Left lobe of liver (tissue), 2 donors: ENCODE measurements at regions not wholly inside any gene's neighbourhood (a gene's known extent, or its start where the extent isn't known, plus 50 kb on each side); places are given as distances from the start of the nearest gene placed in this dataset.

Experiments
- ATAC-seq: fragments of 200-7000 bp; cut with Tn5 transposase; one replicate; pipeline ENCODE4 v1.9.1; 2020; ENCODE audit warnings: mild to moderate bottlenecking, moderate library complexity
- DNase-seq: peaks from one replicate; pipeline ENCODE4 v3.0.0-alpha.2; 2020; ENCODE audit warnings: low spot score
- donor health status: DM: no; HTN: no; CAD: no; lungs with moderate emphysema.
- donor health status: DM: no; HTN: yes; CAD: no.

GRCh38 chr2:198315791-198316630 is 511.6 kb downstream of the PLCL1 start:
- DNase-seq, result no peak
- no peak for ATAC-seq

GRCh38 chr2:198314559-198315153 is 510.3 kb downstream of the PLCL1 start:
- DNase-seq (no peak), ATAC-seq (peak; percentile 82)

DNA sequence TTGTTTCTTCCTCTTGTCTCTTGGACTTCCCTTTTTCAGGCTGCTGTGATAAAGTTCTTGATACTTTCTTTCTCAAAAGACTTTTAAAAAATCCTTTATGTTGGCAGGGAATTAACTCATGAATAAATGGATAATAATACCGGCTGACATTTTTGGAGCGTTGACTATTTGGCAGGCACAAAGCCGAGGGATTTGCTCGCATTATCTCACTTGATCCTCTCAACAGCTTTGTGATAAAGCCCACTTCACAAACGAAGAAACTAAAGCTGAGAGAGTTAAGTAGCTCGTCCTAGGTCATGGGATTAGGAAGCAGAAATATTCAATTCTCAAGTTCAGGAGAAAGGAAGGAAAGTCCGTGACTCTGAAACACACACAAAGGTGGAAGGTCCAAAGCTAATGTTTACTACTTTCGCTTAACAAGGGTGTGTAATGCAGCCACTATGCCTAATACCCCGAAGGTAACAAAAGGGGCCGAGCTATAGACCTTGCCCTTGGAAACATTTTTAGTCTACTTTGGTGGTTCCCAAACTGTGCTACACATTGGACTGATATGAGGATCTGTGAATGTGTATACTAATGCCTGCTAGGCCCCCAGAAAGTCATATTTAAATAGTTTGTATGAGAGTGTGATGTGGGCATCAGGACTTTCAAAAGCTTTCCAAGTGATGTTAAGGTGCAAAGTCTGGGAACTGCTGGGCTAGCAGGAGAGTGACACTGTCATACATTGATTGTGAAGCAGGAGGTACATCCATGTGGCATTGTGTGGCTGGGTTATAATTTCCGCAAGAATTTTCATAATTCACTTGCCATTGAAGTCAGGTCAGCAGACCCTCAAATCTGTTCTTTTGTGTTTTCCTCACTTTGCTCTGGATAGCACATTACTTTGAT is 508.4 kb downstream of the PLCL1 start:
- no peak for ATAC-seq
- DNase-seq, result no peak

DNA sequence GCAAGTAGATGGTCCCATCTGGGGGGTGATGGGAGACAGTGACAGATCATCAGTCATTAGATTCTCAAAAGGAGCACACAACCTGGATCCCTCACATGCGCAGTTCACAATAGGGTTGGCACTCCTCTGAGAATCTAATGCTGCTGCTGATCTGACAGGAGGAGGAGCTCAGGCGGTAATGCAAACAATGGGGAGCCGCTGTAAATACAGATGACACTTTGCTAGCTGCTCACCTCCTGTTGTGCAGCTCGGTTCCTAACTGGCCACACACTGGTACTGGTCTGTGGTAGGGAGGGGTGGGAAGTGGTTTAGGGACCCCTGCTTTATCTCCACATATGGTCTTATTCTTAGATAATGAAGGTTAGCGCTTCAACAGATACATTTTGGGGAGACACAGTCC is 506.6 kb downstream of the PLCL1 start:
- no peak for ATAC-seq
- no peak for DNase-seq

DNA sequence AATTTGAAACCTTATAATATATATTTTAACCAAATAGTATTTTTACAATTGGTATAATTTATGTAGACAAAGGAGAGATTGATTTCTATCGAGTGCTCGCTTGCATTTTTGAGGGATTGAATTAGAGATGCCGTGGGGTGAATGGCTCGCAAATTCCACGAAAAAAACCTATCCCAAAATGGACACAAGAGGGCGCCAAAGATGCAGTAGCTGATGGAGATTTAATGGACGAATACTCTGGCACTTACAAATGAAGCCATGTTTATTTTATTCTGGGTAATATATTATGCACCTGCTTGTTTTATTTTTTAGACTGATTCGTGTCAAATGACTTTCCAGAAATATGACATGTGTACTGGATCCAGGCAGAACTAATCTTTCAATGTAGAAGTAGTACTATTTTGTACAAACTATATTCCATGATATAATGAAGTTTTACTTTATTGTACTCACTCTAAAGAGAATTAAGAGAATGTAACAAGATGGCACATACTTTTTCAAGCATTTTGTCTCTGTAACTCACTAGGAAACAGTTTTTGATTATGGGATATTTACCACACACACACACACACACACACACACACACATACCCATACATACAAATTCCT is 505.4 kb downstream of the PLCL1 start:
- ATAC-seq (peak; percentile 85), DNase-seq (no peak)

GRCh38 chr2:198309081-198309480 is 504.7 kb downstream of the PLCL1 start:
- DNase-seq, result no peak
- ATAC-seq, result no peak

DNA sequence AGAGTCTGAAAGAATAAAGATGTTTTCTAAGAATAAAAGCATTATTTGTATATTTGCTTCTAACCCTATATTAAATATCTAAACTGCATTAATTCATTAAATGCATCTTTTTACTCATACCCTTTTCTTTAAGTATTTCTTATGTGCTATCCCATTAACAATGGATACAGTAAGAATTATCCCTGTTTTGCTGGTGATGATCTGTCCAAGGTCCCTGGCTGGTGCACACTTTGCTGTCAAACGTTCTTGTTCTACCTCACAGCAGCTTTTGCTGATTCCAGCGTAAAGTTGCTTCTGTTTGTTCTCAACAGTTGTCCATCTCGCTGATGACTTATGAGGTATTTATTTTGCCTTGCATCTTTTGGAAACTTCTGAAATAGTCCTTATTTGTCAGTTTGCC is 504.0 kb downstream of the PLCL1 start:
- ATAC-seq (no peak), DNase-seq (no peak)

DNA sequence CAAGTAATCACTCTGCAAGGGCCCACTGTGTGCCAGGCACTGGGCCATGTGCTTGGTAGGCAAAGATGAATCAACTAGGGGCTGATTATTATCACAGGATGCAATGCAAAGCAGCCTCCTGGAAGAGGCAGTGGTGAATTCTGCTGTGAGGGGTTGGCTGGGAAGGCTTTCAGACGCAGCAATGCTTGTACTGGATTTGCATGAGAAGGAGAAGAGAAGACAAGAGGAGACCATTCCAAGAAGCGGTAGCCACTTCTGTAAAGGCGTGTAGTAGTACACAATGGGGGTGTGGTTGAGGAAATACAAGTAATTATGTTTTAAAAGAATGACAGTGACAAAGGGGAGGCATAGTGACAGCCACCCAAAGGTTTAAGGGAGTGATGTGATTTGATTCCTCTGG is 502.7 kb downstream of the PLCL1 start:
- no peak for DNase-seq
- no peak for ATAC-seq

- DNase-seq, result no peak
- no peak for ATAC-seq
Observed at GRCh38 chr2:198304859-198305258, 500.5 kb downstream of the PLCL1 start.

DNA sequence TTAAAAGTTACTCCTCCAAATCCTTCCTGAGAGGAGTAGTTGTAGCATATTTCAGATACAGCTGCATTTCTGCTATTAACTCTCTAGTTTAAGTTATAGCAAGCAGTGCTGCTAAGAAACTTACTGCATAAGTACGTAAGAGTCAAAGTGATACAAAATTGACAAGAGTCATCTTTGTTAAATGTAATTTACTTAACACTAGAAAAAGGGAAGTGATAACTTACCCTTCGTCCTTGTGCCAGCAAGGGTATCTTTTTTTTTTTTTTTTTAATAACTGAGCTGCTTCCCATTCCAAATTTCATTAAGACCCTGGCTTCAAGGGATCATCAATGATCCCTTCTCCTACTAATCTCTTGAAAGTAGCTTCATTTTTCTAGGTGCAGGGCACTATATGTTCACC is 493.0 kb downstream of the PLCL1 start:
- no peak for ATAC-seq

DNA sequence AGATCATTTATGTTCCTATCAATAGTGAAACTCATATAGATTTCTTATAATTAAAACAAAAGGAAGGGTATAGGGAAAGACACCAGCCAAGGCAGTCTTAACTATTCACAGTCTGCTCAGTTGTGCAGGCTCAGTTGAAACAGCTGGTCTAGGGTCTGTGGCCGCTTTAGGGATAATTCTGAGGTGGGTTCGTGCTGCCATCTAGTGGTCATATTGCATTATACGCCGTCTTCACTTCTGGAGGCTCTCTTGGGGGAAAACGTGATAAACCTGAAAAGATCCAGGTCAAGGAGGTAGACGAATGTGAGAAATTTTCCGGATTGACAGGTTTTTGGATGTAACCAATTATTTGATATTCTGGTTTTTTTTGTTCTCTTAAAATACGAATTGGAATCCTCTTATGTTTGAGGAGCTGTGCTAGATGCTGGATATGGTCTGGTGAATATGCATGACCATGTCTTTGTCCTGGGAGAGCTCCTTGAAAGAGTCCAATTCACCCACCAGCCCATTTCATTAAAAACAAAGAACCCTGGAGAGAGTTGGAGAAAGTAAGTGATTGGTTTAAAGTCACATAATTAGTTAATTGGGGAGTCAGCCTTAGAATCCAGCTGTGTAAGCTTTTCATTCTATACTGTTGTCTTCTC is 492.4 kb downstream of the PLCL1 start:
- DNase-seq (no peak), ATAC-seq (peak; percentile 86)

More for the DNA sequence above, 493.0 kb downstream of the PLCL1 start:
- no peak for DNase-seq

- ATAC-seq (no peak), DNase-seq (no peak)
Observed at GRCh38 chr2:198293281-198293680, 488.9 kb downstream of the PLCL1 start.

GRCh38 chr2:198289811-198290210 is 485.4 kb downstream of the PLCL1 start:
- DNase-seq (no peak), ATAC-seq (no peak)

GRCh38 chr2:198287706-198288105 is 483.3 kb downstream of the PLCL1 start:
- DNase-seq (no peak), ATAC-seq (no peak)

DNA sequence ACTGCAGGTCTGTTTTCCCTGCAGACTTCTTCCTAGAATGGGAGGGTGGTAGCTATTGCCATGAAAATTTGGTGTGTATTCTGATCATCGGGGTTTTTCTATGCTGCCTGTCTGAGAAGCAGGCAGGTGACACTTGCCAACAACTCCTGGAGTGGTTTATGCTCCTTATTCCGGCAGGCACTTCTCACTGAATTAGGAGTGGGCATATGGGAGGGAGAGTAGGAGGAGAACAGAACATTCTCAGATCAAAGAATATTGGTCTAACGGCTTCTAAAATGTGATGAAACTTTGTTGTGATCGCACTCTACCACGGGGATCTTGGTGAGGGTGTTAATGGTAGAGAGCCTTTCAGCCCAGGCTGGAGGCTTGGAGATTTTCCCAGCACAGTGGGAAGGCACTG is 480.8 kb downstream of the PLCL1 start:
- no peak for ATAC-seq

DNA sequence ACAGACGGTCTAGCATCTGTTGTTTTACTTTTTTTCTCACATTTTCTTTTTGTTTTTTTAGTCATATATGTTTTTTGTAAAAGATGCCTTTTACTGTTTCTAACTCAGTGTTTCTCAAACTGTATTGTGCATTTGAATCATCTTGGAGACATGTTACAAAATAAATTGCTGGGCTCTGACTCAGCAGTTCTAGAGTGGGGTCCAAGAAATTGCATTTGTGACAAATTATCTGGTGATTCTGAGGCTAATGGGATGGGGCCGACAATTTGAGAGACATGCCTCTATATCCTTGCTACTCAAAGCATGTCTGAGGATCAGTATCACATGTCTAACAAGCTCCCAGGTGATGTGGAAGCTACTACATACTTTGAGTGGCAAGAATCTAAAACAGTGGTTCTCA is 478.8 kb downstream of the PLCL1 start:
- no peak for DNase-seq
- ATAC-seq, result no peak

More for the DNA sequence above, 480.8 kb downstream of the PLCL1 start:
- DNase-seq, result no peak

DNA sequence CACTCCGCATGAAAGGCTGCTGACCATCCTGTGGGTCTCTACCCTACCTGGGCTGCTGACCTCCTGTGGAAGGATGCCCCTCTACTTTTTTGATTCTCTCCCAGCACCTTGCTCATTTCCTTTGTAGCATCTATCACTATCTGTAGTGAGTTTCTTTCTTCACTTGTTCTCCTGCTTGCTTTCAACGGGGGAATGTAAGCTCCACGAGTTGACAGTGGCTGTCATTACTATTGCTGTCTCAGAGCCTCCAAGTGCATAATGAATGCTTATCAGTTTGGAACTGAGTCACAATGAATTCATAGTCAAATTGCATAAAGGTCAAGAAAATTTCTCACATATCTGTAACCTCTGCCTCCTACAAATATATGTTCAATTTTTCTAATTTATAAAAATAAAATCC is 477.7 kb downstream of the PLCL1 start:
- DNase-seq, result no peak
- ATAC-seq, result no peak

DNA sequence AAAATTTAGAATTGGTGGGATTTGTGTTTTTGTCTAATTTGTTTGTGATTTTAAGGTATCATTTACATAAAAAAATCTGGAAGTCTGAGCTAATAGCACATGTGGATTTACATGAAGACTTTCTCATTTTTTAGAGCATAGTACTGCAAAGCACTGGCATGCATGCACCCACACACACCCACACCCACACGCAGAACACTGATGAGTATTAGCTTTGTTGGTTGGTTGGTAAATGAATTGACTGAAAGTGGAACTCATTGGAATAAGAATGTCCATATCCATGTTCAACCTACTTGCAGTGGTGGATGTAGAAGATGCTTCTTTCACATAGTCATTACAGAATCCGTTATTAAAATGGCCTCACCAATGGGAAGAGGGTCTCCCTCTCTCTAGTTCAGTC is 475.8 kb downstream of the PLCL1 start:
- ATAC-seq (no peak), DNase-seq (no peak)

GRCh38 chr2:198279026-198279425 is 474.6 kb downstream of the PLCL1 start:
- DNase-seq (no peak), ATAC-seq (no peak)

DNA sequence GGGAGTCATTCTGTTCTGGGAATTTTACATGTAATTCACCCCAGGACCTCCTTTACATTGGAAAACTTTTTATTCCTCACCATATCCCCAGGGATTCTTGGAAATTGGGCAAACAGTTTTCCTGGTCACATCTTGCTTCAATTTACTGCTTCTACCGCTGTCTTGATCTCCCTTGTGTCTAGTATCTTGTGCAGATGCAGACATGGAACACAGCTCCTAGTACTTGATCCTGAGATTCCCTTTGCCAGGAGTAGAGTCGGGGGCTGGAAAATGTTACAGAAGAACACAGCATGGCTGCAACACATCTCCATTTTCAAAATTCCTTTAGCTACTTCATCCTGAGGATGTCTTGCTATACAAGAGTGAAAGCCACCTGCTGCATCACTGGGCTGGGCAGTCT is 472.8 kb downstream of the PLCL1 start:
- no peak for DNase-seq
- no peak for ATAC-seq

GRCh38 chr2:198273660-198274059 is 469.3 kb downstream of the PLCL1 start:
- no peak for DNase-seq
- no peak for ATAC-seq
